ENCODE measurements at regions not wholly inside any gene's neighbourhood (a gene's known extent, or its start where the extent isn't known, plus 50 kb on each side); places are given as distances from the start of the nearest gene placed in this dataset.

- no peak for DNase-seq (ENCODE audit: low read depth)
- no peak for TF ChIP-seq POLR2A (IDR thresholded peaks at IDR 0.05; ENCODE audit: extremely low read depth, insufficient read length)
- TF ChIP-seq CTCF (IDR thresholded peaks at IDR 0.05; ENCODE audit: low read depth, low read length), result no peak
- TF ChIP-seq MYC (IDR thresholded peaks at IDR 0.05; ENCODE audit: low read depth, low read length), result no peak
- no peak for TF ChIP-seq MAX (IDR thresholded peaks at IDR 0.05; ENCODE audit: low read depth, low read length)
- no peak overlapping the region for H3K4me3 ChIP-seq (ENCODE audit: low read depth, low read length)
Observed at GRCh38 chr3:73908218-73908617, 283.5 kb upstream of the PDZRN3 start.

- no peak for TF ChIP-seq MAX (IDR thresholded peaks at IDR 0.05; ENCODE audit: low read depth, low read length)
- no peak for TF ChIP-seq MYC (IDR thresholded peaks at IDR 0.05; ENCODE audit: low read depth, low read length)
- TF ChIP-seq POLR2A (IDR thresholded peaks at IDR 0.05; ENCODE audit: extremely low read depth, insufficient read length), result no peak
- no peak for TF ChIP-seq CTCF (IDR thresholded peaks at IDR 0.05; ENCODE audit: low read depth, low read length)
- no peak for DNase-seq (ENCODE audit: low read depth)
- H3K4me3 ChIP-seq (ENCODE audit: low read depth, low read length), result no peak overlapping the region
Observed at GRCh38 chr3:73901686-73902085, 276.9 kb upstream of the PDZRN3 start.

GRCh38 chr3:73894474-73895213 lies 269.9 kb upstream of the PDZRN3 start:
- no peak for TF ChIP-seq CTCF (IDR thresholded peaks at IDR 0.05; ENCODE audit: low read depth, low read length)
- TF ChIP-seq POLR2A (IDR thresholded peaks at IDR 0.05; ENCODE audit: extremely low read depth, insufficient read length), result no peak
- TF ChIP-seq MYC (IDR thresholded peaks at IDR 0.05; ENCODE audit: low read depth, low read length), result no peak
- no peak for TF ChIP-seq MAX (IDR thresholded peaks at IDR 0.05; ENCODE audit: low read depth, low read length)
- H3K4me3 ChIP-seq (ENCODE audit: low read depth, low read length), result no peak overlapping the region
- no peak for DNase-seq (ENCODE audit: low read depth)

- TF ChIP-seq POLR2A (IDR thresholded peaks at IDR 0.05; ENCODE audit: extremely low read depth, insufficient read length) (no peak), CTCF (IDR thresholded peaks at IDR 0.05; ENCODE audit: low read depth, low read length) (no peak), MYC (IDR thresholded peaks at IDR 0.05; ENCODE audit: low read depth, low read length) (no peak), MAX (IDR thresholded peaks at IDR 0.05; ENCODE audit: low read depth, low read length) (no peak)
- no peak for DNase-seq (ENCODE audit: low read depth)
- no peak overlapping the region for H3K4me3 ChIP-seq (ENCODE audit: low read depth, low read length)
Observed at GRCh38 chr3:73893089-73893488, 268.3 kb upstream of the PDZRN3 start.

GRCh38 chr3:73885862-73886261 lies 261.1 kb upstream of the PDZRN3 start:
- TF ChIP-seq CTCF (IDR thresholded peaks at IDR 0.05; ENCODE audit: low read depth, low read length), result no peak
- TF ChIP-seq MYC (IDR thresholded peaks at IDR 0.05; ENCODE audit: low read depth, low read length), result no peak
- TF ChIP-seq POLR2A (IDR thresholded peaks at IDR 0.05; ENCODE audit: extremely low read depth, insufficient read length), result no peak
- TF ChIP-seq MAX (IDR thresholded peaks at IDR 0.05; ENCODE audit: low read depth, low read length), result no peak
- DNase-seq (ENCODE audit: low read depth), result no peak
- H3K4me3 ChIP-seq (ENCODE audit: low read depth, low read length), result no peak overlapping the region
